Activated naive CD8-positive, alpha-beta T cell treated with anti-CD3 and anti-CD28 coated beads, Interleukin-2, amount 50 U/mL, for 24 hours (primary cell): ENCODE measurements at regions not wholly inside any gene's neighbourhood (a gene's known extent, or its start where the extent isn't known, plus 50 kb on each side); places are given as distances from the start of the nearest gene placed in this dataset.

ENCODE experiments used
- ATAC-seq: fragments of 150-1000 bp; cut with Tn5 transposase; one replicate; pipeline ENCODE4 v1.10.0; 2021
- DNase-seq: peaks from one replicate; pipeline ENCODE4 v3.0.0; 2021
- H3K27ac Mint-ChIP-seq: one replicate; pipeline ENCODE4 v1.8.0; 2021; ENCODE audit warnings: mild to moderate bottlenecking, mixed read lengths
- H3K27me3 Mint-ChIP-seq: one replicate; pipeline ENCODE4 v1.8.0; 2021; ENCODE audit warnings: mixed read lengths
- H3K36me3 Mint-ChIP-seq: one replicate; pipeline ENCODE4 v1.8.0; 2021; ENCODE audit warnings: low read depth, mixed read lengths
- H3K4me1 Mint-ChIP-seq: one replicate; pipeline ENCODE4 v1.8.0; 2021; ENCODE audit warnings: mixed read lengths
- H3K4me3 Mint-ChIP-seq: one replicate; pipeline ENCODE4 v1.8.0; 2021; ENCODE audit warnings: mild to moderate bottlenecking, moderate library complexity, mixed read lengths
- H3K9me3 Mint-ChIP-seq: one replicate; pipeline ENCODE4 v1.8.0; 2021; ENCODE audit warnings: mixed read lengths

DNA sequence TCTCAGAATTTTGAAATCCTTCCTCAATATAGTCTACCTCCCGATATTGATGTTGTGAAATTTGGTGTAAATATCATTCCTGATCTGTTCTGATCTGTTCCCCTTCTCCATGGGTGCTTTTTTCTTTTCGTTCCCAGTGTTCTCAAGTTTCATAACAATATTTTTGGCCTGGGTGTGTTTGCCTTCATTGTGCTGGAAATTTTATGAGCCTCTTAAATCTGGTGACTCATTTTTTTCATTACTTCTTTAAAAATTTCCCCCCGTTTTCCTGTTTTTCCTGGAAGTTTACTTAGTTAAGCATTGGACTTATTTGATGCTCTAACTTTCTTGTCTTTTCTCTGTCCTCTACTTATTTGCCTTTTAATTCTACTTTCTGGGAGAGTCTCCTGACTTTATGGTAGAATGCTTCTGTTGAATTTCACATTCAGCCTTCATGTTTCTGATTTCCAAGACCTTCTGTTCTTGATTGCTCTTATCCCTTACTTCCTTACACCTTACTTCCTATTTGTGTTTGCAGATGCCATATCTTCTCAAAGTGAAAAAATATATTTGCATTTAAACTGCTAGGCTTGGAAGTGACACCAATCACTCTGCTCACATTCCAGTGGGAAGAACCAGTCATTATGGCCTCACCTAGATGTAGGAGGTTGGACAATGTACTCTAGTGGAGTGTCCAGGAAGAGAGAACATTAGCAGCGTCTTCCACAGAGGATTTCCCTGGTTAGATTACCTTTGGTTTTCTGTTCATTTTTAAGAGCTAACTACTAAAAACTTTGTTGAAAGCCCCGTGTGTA is 441.9 kb downstream of the ARHGEF28 start:
- no peak for DNase-seq
- Mint-ChIP-seq H3K27ac (no peak overlapping the region), H3K4me3 (no peak overlapping the region), H3K27me3 (peaks cover 2% of the 10 kb centered on the region), H3K4me1 (peaks cover 6% of the 10 kb centered on the region), H3K9me3 (no peaks in the 10 kb centered on the region), H3K36me3 (no peaks in the 10 kb centered on the region)
- ATAC-seq: no peak

DNA sequence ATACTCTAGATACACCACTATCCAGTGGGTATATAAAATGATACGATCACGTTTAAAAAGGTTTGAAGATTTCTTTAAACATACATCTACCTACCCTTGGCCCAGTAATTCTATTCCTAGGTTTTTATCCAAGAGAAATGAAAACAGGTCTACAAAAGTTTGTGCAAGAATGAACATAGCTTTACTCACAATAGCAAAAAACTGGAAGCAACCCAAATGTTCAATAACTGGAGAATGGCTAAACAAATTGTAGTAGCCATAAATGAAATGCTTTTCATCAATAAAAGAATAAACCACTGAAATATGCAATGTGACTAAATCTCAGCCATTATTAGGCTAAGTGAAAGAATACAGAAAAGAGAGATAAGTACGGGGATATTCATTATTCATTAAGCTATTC is 438.9 kb downstream of the ARHGEF28 start:
- peaks cover 2% of the 10 kb centered on the region for H3K27me3 Mint-ChIP-seq
- no peaks in the 10 kb centered on the region for H3K9me3 Mint-ChIP-seq
- no peak for DNase-seq
- no peak for ATAC-seq
- H3K36me3 Mint-ChIP-seq: no peaks in the 10 kb centered on the region
- no peak overlapping the region for H3K27ac Mint-ChIP-seq
- H3K4me3 Mint-ChIP-seq: no peak overlapping the region
- H3K4me1 Mint-ChIP-seq: peaks cover 6% of the 10 kb centered on the region

DNA sequence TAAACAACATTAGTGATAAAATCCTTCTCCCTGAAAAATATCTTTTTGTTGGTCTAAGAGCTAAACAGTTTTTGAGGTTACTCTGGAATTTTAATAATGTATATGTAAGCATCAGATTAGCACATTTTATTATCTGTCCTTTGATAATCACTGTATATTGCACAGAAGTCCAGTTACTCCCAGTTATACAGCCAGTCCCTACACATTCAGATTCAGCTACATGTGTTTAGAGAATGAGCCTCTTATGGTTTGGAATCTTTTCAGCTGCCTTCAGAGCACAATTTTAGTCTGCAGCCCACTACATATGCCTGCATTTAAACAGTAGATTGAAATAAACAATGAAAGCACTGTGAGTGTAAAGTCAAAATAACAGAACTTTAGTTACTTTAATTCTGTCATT is 438.2 kb downstream of the ARHGEF28 start:
- Mint-ChIP-seq H3K9me3 (no peaks in the 10 kb centered on the region), H3K36me3 (no peaks in the 10 kb centered on the region), H3K27me3 (peaks cover 2% of the 10 kb centered on the region), H3K27ac (no peak overlapping the region), H3K4me3 (no peak overlapping the region), H3K4me1 (peaks cover 6% of the 10 kb centered on the region)
- DNase-seq (no peak), ATAC-seq (no peak)

DNA sequence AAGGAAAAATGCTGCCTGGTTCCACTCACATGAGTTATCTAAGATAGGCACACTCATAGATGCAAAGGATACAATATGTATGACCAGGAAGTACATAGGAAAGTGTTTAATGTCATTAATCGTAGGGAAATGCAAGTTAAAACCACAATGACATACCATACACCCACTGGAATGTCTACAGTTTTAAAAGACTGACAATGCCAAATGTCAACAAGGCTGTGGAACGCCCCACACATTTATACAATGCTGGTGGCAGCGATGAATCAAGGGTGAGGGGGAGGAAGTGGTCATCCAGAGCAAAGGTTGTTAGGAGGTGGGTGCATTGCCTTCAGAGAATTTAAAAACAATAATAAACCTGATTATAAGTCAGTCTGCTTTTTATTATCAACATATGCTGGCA is 437.8 kb downstream of the ARHGEF28 start:
- H3K4me3 Mint-ChIP-seq: no peak overlapping the region
- peak; percentile 7 for DNase-seq
- peaks cover 6% of the 10 kb centered on the region for H3K4me1 Mint-ChIP-seq
- peaks cover 2% of the 10 kb centered on the region for H3K27me3 Mint-ChIP-seq
- ATAC-seq: peak; percentile 52
- H3K9me3 Mint-ChIP-seq: no peaks in the 10 kb centered on the region
- H3K36me3 Mint-ChIP-seq: no peaks in the 10 kb centered on the region
- H3K27ac Mint-ChIP-seq: no peak overlapping the region

DNA sequence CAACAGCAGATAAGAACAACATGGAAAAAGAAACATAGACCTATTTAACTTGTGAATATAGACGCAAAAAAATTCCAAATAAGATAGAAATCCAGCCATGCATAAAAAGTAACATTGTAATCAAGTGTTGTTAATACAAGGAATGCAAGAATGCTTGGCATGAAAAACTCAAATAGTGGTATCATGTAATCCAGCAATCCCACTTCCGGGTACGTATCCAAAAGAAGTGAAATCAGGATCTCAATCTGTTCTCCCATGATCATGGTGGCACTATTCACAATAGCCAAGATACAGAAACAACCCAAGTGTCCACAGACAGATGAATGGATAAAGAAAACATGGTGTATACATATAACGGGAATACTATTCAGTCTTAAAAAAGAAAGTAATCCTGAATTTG is 437.4 kb downstream of the ARHGEF28 start:
- H3K4me1 Mint-ChIP-seq: peaks cover 6% of the 10 kb centered on the region
- H3K9me3 Mint-ChIP-seq: no peaks in the 10 kb centered on the region
- ATAC-seq (no peak), DNase-seq (no peak)
- H3K36me3 Mint-ChIP-seq: no peaks in the 10 kb centered on the region
- peaks cover 2% of the 10 kb centered on the region for H3K27me3 Mint-ChIP-seq
- H3K27ac Mint-ChIP-seq: no peak overlapping the region
- no peak overlapping the region for H3K4me3 Mint-ChIP-seq

DNA sequence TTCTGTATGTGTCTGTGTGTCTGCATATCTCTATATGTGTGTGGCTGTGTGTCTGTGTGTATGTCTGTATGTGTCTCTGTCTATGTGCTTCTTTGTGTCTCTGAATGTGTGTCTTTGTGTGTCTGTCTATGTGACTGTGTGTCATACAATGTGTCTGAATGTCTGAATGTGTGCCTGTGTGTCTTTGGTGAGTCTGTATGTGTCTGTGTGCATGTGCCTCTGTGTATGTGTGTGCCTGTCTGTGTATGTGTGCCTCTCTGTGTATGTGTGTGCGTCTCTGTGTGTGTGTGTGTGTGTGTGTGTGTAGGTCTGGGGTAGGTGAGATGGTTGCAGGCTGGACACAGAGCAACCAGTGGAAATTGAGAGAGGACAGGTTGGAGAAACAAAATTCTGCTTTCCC is 435.3 kb downstream of the ARHGEF28 start:
- DNase-seq: no peak
- Mint-ChIP-seq H3K4me1 (peaks cover 6% of the 10 kb centered on the region), H3K4me3 (no peak overlapping the region), H3K27ac (no peak overlapping the region), H3K9me3 (no peaks in the 10 kb centered on the region), H3K36me3 (no peaks in the 10 kb centered on the region), H3K27me3 (peaks cover 5% of the 10 kb centered on the region)
- ATAC-seq: no peak

DNA sequence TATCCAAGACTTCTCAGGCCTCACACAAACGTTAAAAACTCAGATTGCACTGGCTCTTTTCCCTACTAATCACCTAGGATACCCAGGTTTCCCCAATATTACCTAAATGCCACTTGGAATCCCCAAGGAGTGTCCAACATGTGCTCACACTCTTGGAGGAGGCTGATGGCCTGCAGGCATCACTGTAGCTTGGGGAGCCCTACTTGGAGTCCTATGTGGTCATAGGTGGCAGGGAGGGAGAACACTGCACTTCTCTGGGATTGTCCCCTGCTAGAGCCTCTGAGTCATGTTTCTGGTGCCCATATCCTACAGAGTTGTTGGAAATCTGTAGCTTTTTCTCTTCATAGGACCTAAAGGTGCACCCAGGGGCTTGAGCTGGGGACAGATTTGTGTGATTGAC is 433.7 kb downstream of the ARHGEF28 start:
- H3K27ac Mint-ChIP-seq: no peak overlapping the region
- ATAC-seq: no peak
- H3K4me1 Mint-ChIP-seq: peaks cover 9% of the 10 kb centered on the region
- H3K36me3 Mint-ChIP-seq: no peaks in the 10 kb centered on the region
- H3K9me3 Mint-ChIP-seq: no peaks in the 10 kb centered on the region
- DNase-seq: no peak
- H3K27me3 Mint-ChIP-seq: peaks cover 9% of the 10 kb centered on the region
- H3K4me3 Mint-ChIP-seq: no peak overlapping the region

DNA sequence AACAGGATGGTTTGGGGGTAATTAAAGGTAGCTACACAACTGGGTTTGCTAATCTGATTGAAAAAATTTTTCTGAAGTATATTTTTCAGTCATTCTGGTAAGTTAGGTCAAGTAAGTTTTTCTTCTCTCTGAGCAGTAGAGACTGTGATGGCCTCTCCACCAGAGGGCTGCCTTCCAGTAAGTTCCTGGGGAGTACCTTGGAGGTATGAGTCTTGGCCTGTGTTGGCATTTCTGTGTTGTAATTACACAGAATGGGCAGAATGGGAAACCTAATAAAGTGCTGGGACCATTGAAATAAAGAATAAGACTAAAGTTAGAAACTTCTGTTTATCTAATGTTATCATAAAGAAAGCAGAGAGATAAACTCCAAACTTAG is 430.8 kb downstream of the ARHGEF28 start:
- DNase-seq (no peak), ATAC-seq (no peak)
- no peak overlapping the region for H3K27ac Mint-ChIP-seq
- H3K4me3 Mint-ChIP-seq: no peak overlapping the region
- no peaks in the 10 kb centered on the region for H3K9me3 Mint-ChIP-seq
- H3K36me3 Mint-ChIP-seq: no peaks in the 10 kb centered on the region
- H3K27me3 Mint-ChIP-seq: peaks cover 12% of the 10 kb centered on the region
- peaks cover 3% of the 10 kb centered on the region for H3K4me1 Mint-ChIP-seq

DNA sequence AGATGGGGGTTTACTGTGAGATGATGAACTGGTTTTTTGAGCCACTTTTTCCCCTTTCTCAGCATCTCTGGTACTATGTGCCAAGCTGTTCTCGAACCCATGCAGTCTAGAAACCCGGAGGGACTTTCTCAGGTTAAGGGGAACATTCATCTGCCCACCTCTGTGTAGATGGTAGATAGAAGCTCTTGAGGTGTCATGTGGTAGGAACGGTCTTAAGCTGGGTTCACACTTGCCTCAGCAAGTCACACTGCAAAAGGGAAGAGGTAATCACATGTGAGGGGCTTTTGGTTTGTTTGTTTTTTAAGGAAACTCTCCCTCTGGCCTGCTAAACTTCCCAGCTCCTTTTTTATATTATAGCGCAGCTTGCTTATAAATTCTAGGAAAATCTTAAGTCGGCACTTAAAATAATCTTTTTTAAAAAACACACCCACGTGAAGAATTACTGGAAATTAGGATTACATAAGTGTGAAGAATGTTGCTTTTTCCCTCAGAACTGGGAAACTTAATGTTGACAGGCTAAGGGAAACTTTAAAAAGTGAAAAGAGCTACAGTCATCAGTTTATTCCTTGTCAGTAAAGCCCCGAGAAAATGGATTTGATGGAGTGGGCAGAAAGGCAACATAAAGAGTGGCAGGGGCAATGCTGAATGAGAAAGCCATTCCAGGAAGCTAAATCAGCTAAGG is 430.3 kb downstream of the ARHGEF28 start:
- peaks cover 15% of the 10 kb centered on the region for H3K27me3 Mint-ChIP-seq
- DNase-seq (no peak), ATAC-seq (peak; percentile 63)
- H3K9me3 Mint-ChIP-seq: no peaks in the 10 kb centered on the region
- H3K36me3 Mint-ChIP-seq: no peaks in the 10 kb centered on the region
- peaks cover 3% of the 10 kb centered on the region for H3K4me1 Mint-ChIP-seq
- H3K27ac Mint-ChIP-seq: no peak overlapping the region
- no peak overlapping the region for H3K4me3 Mint-ChIP-seq

DNA sequence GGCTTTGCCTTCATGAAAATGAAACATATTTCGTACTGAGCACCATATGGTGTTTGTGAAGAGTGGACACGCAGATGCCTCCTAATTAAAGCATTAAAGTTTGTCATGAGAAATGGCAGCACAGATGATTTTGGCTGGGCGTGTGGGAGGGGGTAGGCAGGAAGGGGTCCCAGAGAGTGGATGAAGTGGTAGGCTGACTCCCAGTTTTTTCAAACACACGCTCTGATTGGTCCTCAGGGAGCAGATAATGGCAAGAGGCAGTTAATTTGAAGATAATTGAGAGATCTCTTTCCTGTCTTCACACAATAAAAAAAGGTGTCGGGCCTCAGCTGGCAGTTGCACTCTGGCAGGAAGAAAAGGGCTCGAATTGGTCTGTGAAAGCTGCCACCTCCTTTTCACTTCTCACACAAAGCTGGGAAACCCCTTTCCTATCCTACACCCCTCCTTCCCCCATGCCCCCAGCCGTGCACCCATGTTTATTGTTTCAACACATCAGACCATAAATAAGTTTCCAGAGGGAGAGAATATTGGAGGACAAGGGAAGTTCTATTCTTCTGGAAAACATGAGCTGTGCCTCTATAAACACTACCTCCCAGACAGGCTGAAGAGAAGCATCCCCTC is 429.6 kb downstream of the ARHGEF28 start:
- peaks cover 3% of the 10 kb centered on the region for H3K4me1 Mint-ChIP-seq
- no peaks in the 10 kb centered on the region for H3K36me3 Mint-ChIP-seq
- peaks cover 15% of the 10 kb centered on the region for H3K27me3 Mint-ChIP-seq
- no peak for DNase-seq
- H3K4me3 Mint-ChIP-seq: no peak overlapping the region
- peak; percentile 28 for ATAC-seq
- no peaks in the 10 kb centered on the region for H3K9me3 Mint-ChIP-seq
- no peak overlapping the region for H3K27ac Mint-ChIP-seq

DNA sequence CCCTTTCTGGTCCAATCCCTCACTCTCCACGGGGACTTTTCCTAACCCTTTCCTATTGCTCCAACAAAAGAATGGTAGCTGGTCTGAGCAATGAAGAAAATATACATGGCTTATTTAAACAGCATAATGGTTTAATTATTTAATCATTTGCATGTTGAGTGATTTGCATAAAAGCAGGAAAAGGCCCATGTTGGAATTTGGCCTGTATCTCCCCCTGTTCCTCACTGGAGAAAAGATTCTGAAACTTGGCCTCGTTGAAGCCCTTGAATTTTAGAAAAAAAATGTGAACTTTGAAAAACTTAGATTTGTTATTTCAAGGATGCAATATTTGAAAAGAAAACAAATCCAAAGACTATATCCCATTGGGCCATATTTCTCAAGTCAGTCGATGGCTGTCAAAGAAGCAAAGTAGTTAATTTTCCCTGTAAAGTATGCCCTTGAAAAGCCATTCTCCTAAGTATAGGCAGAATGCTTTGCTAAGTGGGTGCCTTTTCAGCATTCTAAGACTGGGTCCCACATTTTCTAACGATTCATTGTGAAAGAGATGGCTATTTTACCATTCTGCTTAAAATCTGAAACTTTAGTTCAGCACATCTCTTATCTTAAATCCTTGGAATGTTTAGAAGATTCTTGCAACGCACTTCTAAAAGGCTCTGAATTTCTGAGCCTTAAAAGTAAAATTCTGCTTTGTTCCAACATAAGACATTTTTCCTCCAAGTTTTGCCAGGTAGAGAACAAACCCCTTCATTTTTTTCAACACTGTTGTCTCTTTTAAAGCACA is 428.8 kb downstream of the ARHGEF28 start:
- no peaks in the 10 kb centered on the region for H3K36me3 Mint-ChIP-seq
- peaks cover 17% of the 10 kb centered on the region for H3K27me3 Mint-ChIP-seq
- no peak overlapping the region for H3K27ac Mint-ChIP-seq
- DNase-seq: no peak
- H3K9me3 Mint-ChIP-seq: no peaks in the 10 kb centered on the region
- ATAC-seq: no peak
- H3K4me3 Mint-ChIP-seq: no peak overlapping the region
- H3K4me1 Mint-ChIP-seq: peaks cover 3% of the 10 kb centered on the region

DNA sequence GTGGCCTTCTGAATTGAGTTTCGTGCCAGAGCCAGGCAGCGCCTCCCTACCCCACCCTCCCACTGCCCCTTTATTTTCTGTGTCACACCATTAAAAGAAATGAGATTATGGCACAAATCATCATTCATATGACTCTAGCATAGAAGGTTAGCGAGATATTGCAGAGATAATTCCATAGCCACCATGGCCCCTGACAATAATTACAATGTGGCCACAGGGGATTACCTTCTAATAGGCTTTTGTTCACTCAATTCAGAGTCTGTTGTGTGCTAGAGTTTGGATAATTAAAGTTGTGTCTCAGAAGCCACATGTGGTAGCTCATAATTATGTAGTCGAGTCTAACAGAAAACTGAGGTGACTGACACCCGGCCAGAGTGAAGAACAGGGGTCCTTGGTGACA is 428.1 kb downstream of the ARHGEF28 start:
- no peaks in the 10 kb centered on the region for H3K9me3 Mint-ChIP-seq

DNA sequence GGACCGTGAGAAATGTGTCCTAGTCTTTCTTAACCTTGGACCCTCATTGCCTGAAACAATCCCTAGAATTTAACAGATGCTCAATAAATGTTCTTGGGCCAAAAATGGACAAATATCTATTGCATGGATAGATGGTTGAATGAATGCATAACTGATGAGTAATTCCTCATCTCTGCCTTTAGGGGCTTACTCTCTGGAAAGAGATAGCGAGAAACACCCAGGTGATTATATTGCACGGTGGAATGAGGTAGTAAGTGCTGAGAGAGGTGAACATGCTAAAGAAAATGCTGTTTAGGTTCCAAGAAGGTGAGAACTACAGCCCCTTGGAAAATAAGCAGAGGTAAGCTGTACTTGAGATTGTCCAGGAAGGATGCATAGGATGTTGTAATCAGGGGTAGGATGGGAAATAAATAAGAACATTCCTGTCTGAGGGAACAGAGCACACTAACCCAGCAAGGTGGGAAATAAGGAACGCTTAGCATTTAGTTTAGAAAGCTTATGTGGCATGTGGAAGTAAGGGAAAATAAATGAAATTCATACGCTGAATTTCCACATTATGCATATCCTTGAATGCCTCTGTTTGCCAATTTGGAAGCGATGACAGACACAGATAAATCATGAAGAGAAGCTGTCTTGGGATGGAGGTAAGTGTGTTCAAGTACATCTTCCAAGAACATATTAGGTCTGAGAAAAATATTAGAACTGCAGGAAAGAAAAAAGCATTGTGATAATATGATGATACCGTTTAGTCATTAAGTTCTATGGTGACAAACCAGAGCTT is 426.6 kb downstream of the ARHGEF28 start:
- no peak overlapping the region for H3K4me3 Mint-ChIP-seq

More for the DNA sequence above, 428.1 kb downstream of the ARHGEF28 start:
- Mint-ChIP-seq H3K4me3 (no peak overlapping the region), H3K27me3 (peaks cover 17% of the 10 kb centered on the region), H3K36me3 (no peaks in the 10 kb centered on the region), H3K27ac (no peak overlapping the region), H3K4me1 (peaks cover 3% of the 10 kb centered on the region)
- ATAC-seq: no peak
- DNase-seq: no peak

DNA sequence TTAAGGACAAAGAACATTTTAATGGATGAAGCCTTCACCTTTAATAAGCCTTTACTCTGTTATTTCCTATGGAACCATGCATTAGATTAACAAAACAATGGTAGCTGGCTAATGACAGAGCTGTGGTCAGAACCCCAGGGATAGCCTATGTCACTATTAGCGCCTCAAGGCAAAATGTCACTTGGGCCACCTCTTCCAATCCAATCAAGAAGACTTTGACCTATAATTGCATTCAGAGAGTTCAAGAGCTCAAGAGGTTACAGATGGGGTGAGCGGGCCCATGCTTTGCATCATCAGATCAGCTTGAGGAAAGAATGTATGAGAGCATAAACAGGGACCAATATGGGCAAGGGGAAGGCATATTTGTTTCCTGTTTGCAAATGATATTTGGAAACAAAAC is 425.1 kb downstream of the ARHGEF28 start:
- Mint-ChIP-seq H3K4me3 (no peak overlapping the region), H3K36me3 (no peaks in the 10 kb centered on the region), H3K4me1 (peaks cover 3% of the 10 kb centered on the region), H3K27me3 (peaks cover 17% of the 10 kb centered on the region), H3K9me3 (no peaks in the 10 kb centered on the region), H3K27ac (no peak overlapping the region)
- ATAC-seq (no peak), DNase-seq (no peak)

More for the DNA sequence above, 426.6 kb downstream of the ARHGEF28 start:
- Mint-ChIP-seq H3K27me3 (peaks cover 19% of the 10 kb centered on the region), H3K9me3 (no peaks in the 10 kb centered on the region), H3K36me3 (no peaks in the 10 kb centered on the region), H3K4me1 (peaks cover 3% of the 10 kb centered on the region), H3K27ac (no peak overlapping the region)
- ATAC-seq (no peak), DNase-seq (no peak)
